T-helper 1 cell (primary cell): ENCODE measurements at regions not wholly inside any gene's neighbourhood (a gene's known extent, or its start where the extent isn't known, plus 50 kb on each side); places are given as distances from the start of the nearest gene placed in this dataset.
A peak's percentile ranks its signal among the peaks of the same experiment; 100 is the strongest.

ENCODE experiments used
- DNase-seq, 5 donors: peaks; one replicate each; pipeline ENCODE4 v3.0.0-alpha.2; 2012 to 2020

DNA sequence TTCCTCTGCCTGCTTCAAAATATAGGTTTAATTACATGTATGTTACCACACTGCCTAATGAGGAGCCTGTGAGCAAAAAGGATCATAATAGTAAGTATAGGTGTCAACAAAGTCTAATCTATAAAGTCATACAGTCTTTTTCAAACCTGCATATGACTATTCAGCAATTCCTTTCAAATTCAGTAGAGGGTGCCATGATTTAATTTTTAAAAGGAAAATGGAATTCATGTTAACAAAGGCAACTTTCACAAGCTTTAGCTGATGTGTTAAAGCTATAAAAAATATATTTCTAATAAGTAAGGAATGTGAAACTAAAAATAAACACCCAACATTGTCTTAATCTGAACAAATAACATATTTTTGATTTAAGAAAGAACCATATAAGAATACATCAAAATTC is 52.1 kb downstream of the MPP7 start:
- DNase-seq: peak in 1 of 5 donors; percentile 15

DNA sequence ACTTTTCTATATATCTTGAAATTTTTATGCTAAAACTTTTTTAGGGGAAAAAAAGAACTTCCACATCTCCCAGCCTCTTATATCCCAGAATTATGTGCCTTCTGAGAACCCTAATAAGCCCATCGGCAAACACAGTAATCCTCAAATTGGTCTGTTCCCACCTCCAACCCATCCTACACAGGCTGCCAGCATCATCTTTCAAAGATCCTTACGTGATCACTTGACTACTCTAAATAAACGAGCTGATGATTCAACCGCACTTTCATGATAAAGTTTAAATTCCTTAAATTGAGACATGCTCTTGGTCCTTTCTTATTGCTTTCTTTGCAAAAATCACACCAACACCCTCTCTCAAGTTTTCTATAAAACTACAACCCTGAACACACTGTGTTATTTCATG is 52.5 kb downstream of the MPP7 start:
- no peak for DNase-seq

DNA sequence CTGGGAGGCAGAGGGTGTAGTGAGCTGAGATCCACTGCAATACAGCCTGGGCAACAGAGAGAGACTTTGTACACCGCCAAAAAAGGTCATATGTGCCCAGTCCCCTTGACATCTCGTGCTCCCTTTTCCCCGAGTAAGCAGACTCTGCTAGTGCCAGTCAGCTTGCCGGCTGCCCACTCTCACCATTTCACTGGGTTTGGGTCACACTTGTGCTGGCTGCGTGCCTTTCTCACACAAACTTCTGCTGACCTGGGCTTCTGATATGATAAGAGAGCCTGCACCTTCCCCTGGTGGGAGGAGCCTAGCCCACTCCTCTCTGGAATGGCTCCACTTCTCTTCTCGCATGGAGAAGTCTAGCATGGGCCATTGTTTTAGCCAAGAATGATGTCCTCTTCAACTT is 53.4 kb downstream of the MPP7 start:
- DNase-seq: no peak

DNA sequence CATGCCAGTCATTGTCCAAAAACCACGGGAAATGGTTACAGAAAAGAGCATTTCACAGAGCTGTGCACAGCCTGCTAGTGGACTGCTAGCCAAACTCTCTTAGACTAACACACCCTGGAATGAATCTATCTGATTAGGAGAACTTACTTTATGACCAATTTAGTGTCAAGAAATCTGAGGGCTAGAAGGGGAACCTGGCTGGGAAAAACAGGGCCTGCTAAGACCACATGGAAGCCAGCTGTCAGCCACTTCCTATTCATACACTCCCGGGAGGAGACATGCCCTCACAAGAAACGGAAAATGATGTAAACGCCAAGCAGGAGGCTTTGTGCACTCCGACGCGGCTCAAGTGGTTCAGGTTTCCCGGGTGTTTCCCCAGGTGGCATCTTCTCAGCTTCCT is 54.8 kb downstream of the MPP7 start:
- no peak for DNase-seq

DNA sequence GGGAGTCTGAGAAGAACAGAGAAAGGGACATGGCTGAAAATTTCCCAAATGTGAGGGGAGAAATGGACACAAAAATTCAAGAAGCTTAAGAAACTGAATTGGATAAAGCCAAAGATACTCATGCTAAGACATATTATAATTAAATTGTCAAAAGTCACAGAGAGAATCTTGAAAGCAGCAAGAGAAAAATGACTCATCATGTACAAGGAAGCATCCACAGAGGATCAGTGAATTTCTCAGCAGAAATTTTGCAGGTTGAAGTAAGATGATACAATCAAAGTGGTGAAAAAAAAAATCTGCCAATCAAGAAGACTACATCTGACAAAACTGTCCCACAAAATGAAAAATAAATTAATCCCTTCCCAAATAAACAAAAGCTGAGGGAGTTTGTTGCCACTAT is 56.8 kb downstream of the MPP7 start:
- no peak for DNase-seq

DNA sequence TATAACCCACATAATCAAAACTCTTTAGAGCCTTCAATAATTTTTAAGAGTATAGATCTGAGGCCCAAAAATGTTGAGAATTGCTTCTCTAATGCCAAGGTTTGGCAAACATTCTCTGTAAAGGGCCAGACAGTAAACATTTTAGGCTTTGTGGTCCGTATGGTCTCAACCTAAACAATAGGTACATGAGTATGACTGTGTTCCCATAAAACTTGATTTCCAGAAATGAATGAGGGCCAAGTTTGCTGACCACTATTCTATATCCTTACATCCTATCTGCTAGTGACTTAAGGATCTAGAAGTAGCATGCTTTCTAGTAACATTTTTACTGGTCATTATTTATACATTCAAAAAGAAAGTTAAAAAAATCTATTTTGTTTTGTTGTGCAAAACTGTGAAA is 58.9 kb downstream of the MPP7 start:
- DNase-seq: no peak

DNA sequence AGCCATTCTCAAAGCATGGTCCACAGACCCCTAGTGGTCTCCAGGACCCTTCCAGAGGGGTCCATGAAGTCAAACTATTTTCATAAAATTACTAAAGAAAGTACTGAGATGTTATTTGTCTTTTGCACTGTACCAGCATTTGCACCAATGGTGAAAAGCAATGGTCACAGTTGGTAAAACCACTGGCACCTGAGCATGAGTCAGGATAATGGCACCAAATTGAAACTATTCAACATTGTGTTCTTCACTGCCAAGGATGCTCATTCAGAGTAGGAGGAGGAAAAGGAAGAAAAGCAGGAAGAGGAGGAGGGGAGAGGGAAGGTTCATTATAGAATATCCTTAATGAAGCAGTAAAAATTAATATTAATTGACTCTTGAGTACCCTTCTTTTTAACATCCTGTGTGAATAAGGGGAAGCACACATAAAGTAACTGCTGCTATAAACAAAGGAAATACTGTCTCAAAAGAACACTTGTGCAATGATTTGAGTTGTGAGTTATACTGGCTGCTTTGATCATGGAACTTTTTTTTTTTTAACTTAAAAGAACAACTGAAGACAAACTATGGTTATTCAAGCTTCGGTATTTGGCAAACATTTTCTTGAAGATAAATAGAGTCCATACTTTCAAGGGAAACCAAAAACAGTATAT is 60.2 kb downstream of the MPP7 start:
- DNase-seq: no peak

DNA sequence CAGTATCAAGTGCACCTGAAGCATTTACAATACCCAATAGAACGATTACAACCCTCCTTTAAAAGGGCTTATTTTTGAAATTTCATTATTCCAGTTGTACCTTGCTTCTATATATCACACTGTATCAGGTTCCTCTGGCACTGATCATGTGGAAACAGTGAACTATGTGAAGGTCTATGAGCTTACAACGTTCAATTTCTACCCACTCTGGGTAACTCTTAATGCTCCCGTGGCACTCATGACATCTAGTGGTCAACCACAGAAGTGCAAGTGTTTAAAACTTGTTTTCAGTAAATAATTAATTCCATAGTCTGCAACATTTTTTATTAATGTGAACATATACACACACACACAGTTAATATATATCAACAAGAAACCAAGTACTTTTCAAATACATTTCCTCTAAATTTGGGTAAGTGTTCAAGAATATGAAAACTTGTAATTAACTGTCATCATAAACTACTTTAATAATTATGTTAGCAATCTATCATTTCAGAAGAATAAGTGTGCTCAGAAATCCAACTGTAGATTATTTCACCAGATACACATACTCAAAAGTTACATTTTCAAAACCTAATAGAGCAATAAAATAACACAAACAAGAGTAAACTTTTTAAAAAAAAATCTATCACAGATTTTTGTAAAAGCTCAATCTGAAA is 61.0 kb downstream of the MPP7 start:
- peak in 2 of 5 donors; percentile 18 to 33 for DNase-seq

DNA sequence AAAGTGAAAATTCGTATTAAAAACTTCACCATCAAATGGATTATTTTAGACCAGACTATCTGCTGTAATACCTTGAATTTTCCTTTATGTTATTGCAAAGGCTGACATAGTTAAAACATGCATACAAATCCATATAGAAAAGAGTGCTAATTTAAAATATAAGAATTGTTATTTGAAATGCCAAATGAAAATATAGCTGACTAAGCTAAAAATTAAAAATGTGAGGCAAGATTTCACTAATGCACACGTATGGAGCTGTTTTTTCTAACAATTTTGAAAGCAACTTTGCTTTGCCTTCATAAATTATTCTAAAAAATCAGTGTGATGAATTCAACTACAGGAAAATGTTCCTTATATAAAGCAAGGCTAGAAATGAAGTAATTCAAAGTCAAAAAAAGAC is 62.5 kb downstream of the MPP7 start:
- DNase-seq: no peak

DNA sequence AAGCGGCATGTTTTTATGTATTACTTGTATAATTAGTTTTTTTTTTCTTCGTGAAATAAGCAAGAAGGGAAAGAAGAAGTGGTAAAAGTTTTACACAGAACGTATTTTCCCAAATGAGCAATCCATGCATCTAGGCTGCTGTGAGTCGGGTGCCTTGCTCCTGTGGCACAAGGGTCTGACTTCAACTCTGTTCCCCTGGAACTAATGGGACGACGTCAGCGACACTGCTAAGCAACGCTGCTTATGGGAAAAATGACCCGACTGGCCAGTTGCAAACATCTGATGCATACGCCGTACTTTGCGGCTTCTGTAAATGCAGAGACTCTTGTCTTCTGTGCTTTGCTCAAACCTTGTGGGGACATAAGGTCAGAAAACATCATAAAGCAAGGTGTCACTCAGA is 66.3 kb downstream of the MPP7 start:
- no peak for DNase-seq

DNA sequence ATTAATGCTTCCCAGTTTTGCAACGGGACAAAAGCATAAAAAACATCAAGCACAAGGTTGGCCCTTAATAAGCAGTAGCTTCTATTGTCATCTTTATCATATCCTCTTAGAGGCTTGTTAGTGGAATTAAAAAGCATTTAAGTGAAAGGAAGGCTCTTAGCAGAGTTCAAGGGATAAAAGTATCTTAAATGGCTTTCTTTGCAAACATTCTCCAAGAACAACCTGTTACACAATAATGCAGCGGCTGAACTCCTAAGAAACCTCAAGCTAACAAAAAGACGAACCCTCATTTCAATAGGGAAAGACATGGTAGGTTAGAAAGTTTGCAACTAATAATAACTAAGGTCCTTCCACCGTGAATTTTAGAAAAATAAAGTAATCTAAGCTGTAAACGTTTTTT is 82.1 kb downstream of the MPP7 start:
- DNase-seq: no peak

DNA sequence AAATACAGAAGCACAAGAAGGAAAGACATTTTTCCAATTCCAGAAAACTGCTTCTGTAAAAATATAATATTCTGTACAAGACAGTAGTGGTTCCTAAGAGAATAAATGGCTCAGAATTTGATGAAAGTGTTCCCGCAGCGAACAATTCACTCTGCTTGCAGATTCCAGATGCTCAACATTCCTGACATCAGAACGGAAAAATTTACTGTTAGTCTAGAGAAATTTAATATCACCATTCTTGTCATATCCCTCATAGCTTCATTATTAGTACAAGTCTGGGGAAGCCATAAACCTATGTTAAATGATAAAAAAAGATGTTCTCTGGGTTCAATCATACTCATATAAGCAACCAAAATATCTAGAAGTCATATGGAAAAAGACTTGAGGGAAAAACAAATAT is 83.6 kb downstream of the MPP7 start:
- DNase-seq: no peak

DNA sequence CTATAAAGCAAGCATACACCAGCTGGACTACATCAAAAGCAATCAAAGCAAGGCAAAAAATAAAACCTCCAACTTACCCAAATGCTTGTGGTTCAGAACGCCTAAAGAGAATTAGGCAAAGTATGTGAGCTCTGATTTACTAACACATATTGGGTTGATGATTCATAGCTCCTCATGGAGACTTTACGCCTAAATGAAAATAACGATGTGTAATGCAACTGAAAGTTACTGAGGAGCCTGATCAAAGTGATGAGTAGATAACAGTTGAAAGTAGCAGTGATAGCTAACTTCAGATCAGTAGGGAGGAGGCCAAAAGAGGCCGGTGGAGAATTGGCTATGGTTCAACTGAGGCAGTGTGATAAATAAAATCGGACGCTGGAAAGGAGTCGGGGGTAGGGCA is 85.0 kb downstream of the MPP7 start:
- DNase-seq: peak in 1 of 5 donors; percentile 25

DNA sequence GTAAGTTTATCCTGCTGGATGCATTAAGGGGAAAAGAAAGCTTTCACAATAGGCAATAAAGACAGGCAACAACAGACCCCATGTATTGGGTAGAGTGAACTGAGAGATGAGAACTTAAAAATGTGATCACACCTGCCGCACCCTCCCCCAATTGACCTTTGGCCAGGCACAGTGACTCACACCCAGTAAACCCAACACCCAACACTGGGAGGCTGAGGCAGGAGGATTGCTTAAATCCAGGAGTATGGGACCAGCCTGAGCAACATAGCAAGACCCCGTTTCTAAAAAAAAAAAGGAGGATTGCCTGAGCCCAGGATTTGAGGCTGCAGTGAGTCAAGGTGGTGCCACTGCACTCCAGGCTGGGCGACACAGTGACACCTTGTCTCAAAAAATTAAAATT is 86.9 kb downstream of the MPP7 start:
- no peak for DNase-seq

DNA sequence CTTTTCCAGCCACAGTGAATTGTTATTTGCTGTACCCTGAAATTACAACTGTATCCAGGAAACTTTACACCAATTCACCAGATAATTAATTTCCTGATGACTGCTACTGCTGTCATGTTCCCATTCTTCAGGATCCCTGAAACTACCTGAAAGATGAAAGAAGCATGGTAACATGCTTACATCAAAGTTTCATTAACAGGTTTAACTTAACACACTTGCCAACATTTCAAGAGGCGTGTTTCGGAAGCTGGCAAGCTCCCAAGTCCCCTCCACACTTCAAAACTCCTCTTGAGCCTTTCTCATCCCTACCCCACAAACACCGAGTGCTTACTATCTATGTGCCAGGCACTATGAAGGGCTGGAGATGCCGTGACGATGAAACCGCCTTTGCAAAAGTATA is 88.6 kb downstream of the MPP7 start:
- DNase-seq: no peak

DNA sequence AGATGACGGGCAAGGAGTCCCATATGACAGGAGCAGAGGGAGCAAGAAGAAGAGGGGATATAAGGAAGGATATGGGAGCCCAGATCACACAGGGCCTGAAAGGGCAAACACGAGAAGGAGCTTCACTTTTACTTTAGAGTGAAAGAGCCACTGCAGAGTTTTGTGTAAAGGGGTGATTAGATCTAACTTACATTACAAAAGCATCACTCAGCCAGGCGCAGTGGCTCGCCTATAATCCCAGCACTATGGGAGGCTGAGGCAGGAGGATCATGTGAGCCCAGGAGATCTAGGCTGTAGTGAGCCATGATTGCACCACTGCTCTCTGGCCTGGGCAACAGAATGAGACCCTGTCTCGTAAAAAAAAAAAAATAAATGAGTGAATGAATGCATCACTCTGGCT is 91.1 kb downstream of the MPP7 start:
- DNase-seq: no peak

DNA sequence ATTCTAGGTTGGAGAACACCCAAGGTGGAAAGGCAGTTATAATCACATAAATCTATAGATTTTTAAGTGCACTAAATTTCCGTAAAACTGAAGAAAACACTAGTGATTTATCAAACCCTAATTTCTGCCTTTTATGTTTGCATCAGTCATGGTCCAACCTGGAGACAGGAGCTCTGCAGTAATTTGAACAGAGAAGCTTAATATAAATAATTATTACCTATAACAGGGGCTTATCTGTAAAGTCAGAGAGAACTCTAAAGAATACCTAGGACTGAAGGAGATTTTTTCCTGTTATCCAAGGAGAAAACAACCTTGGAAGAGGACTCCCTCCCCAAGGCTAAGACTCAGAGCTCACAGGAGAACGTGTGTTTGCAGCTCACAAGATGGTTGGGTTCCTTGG is 95.1 kb downstream of the MPP7 start:
- DNase-seq: no peak

DNA sequence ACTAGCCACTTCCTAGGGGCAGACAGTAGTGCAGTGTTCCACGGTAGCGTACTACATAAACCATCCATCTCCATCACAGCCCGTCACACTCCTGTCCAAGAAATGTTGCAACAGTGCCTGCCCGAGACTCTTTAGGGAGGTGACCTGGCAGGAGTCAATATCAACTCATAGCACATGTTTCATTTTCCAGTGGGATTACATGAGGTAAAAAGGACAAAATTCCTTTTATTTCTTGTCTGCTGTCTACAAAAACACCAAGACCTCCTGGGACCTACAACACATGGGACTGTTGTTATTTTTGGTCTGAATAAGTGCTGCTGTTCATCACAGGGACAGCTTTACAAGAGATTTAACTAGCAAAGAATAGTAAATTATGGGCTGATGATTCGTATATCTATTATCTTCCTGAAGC is 99.9 kb downstream of the MPP7 start:
- no peak for DNase-seq

DNA sequence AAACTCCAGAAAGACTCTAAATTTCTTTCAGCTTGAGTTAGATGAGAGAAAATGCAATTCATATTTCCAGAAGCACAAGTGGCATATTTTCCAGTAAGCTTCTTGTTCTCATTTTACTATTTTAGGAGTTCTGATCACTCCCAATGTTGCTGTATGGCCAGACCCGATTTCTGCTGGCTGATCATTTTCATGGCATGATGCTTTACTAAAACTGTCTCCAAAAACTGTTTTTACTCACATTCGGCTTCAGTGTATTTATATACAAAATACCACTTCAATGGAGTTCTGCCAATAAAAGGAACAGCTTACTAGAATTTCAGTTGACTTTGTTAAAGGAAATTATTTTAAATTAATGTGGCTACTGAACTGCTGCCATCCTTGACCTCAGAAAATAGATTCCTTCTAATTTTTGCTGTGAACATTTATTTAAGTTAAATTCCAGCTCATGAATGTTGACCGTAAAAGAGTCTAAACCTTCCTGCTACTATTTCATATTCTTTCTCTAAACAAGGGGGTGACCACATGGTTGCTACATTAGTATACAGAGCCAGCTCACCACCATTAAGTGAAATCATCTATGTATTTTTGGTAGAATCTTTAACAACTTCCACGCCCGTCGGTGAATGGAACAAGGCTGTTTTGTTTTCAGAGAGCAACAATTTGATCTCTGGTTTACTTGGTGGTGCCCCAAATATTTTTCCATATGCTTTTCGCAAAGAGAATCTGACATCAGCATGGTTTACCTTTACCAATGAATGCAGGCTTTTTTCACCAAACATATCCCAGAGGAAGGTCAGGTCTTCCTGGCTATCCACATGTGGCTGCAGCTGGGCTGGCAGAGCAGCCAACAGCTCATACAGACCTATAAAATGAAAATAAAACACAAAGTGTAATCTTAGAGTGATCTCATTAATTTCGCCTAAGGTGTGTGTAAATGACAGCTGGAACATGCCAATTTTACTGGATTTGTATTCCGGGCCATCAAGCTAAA is 101.2 kb downstream of the MPP7 start:
- no peak for DNase-seq

DNA sequence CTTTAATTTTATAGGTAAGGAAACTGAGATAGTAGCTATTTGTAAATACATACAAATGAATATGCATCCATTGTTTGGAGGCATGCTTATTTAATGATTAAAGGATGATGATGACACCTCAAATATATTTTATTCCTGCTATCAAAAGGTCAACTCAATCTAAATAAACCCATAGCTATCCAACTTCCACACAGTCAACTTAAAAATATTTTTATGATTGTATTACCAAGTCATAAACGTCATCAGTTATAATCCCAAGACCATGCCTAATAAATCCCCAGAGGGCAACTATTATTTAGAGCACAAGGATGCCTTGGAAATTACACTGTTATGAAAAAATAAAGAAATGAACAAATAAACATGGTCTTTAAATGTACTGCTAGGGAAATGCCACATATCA is 102.1 kb downstream of the MPP7 start:
- DNase-seq: no peak

DNA sequence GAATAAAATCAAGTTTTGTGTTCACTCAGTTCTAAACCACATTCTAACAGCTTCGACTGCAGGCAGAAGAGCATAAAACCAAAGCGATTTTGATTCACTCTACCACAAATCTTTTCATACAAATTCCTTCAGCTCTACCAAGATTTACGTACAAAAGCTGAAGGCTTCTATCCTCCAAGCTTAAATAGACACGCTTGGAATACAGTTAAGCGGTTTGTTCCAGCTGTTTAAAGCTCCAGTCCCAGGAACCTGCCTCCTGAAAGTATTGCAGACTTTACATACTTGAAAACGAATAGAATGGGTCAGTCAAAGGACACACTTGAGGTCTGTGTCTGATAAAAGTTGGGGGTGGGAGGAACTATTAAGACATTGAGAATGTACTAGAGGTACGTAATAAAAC is 102.9 kb downstream of the MPP7 start:
- DNase-seq: no peak

DNA sequence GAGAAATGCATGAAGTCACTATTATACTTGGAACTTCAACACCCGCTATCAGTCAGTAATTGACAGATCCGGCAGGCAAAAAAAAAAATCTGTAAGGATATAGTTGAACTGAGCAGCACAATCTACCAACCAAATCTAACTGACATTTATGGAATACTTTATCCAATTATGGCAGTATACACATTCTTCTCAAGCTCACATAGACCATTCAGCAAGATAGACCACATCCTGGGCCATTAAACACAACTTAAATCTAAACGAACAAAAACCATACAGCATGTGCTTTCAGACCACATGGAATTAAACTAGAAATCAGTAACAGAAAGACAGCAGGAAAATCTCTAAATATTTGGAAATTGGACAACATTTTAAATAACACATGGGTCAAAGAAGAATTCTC is 112.7 kb downstream of the MPP7 start:
- no peak for DNase-seq

DNA sequence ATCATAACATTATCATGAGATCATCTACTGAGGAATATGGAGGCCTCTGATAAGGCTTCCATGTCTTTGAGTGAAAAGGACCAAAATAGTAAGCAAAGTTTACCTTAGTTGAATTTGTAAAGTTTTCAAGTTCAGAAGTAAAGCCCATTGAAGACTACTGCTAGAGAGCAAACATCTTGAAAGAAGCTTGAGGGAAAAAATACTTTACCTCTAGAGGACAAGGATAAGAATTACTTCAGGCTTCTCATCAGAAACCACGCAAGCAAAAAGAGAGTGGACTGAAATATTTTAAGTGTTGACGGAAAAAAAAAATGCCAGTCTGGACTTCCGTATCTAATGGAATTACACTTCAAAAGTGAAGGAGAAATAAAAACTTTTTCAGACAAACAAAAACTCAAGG is 114.3 kb downstream of the MPP7 start:
- no peak for DNase-seq
